GM12878 (cell line): ENCODE measurements at regions not wholly inside any gene's neighbourhood (a gene's known extent, or its start where the extent isn't known, plus 50 kb on each side); places are given as distances from the start of the nearest gene placed in this dataset.

Experiments
- EGR1 ChIP-seq, 2 experiments: IDR thresholded peaks; 1 replicate in 1 of 2; 2 replicates in 1 of 2; pipeline ENCODE4 v1.6.1; 2011 to 2012; ENCODE audit warnings: low read depth in 2 of 2, low read length in 2 of 2, borderline replicate concordance in 1 of 2, mild to moderate bottlenecking in 1 of 2, moderate library complexity in 1 of 2
- MYC ChIP-seq: IDR thresholded peaks from 2 replicates; pipeline ENCODE4 v1.6.1; 2011; ENCODE audit warnings: mild to moderate bottlenecking, low read length, moderate library complexity, inconsistent platforms; ENCODE audit not compliant: insufficient read depth, insufficient replicate concordance, insufficient read length, severe bottlenecking
- NR2C1 ChIP-seq: fragments of 450-650 bp; IDR thresholded peaks from 2 replicates; pipeline ENCODE4 v1.6.1; 2017; ENCODE audit warnings: antibody characterized with exemption, mild to moderate bottlenecking, moderate library complexity
- NR2C2 ChIP-seq: IDR thresholded peaks from 2 replicates; pipeline ENCODE4 v1.6.1; 2011; ENCODE audit warnings: borderline replicate concordance, low read depth; ENCODE audit not compliant: control insufficient read depth, insufficient read length
- RCOR1 ChIP-seq: conservative IDR thresholded peaks from 2 replicates; pipeline ENCODE4 v1.6.1; 2012; ENCODE audit warnings: low read depth, low read length, improper control_type of control experiment
- SIN3A ChIP-seq: IDR thresholded peaks from 2 replicates; pipeline ENCODE4 v1.6.1; 2012; ENCODE audit warnings: low read depth, low read length, improper control_type of control experiment
- SMC3 ChIP-seq: IDR thresholded peaks from 2 replicates; pipeline ENCODE4 v1.6.1; 2011; ENCODE audit warnings: low read length, improper control_type of control experiment, borderline replicate concordance
- ZBTB4 ChIP-seq: fragments of 450-650 bp; formaldehyde crosslinking; IDR thresholded peaks from 2 replicates; pipeline ENCODE4 v1.4.0; 2022; ENCODE audit warnings: mild to moderate bottlenecking, moderate library complexity
- TF ChIP-seq, protein P1 (sequence below), 3 experiments: IDR thresholded peaks in 2 of 3; conservative IDR thresholded peaks in 1 of 3; 2 replicates each; pipeline ENCODE4 v1.5.1; 2011; ENCODE audit warnings: low read depth in 3 of 3, low read length in 3 of 3, mild to moderate bottlenecking in 3 of 3, control low read depth in 2 of 3, moderate library complexity in 2 of 3, inconsistent platforms in 1 of 3, mixed read lengths in 1 of 3; ENCODE audit not compliant: control insufficient read depth in 2 of 3, insufficient read depth in 1 of 3; ENCODE audit errors: extremely low read depth in 1 of 3
- TF ChIP-seq, protein P2 (sequence below): IDR thresholded peaks from 2 replicates; pipeline ENCODE4 v1.6.1; 2012; ENCODE audit warnings: low read depth, low read length, improper control_type of control experiment

DNA sequence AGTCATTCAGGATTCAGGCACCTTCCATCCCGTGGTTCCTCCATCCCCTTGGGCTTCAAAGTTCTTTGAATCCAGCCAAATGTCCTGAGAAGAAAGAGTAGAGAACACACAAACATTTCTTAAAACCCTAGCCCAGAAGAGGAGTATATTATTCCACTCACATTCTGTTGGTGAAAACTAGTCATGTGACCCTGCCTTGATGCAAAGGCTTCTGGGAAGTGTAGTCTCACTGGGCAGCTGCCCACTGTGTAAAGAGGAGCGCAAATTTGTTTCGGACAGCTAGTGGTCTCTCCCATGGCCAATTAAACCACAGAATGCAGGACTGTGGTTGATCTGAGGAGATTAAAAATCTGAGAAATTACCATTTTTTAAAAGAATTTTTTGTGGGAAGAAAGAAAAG, 304.4 kb downstream of the SUCLA2 start:
- TF ChIP-seq RCOR1 (no peak), ZBTB4 (CRISPR knock-in tag) (no peak), SMC3 (no peak), EGR1 (IDR thresholded peaks at IDR 0.05; ENCODE audit: borderline replicate concordance in 1 of 2, low read depth in 2 of 2, low read length in 2 of 2) (no peak), NR2C1 (no peak), NR2C2 (no peak), SIN3A (no peak), MYC (no peak)
- TF ChIP-seq, protein P1, sequence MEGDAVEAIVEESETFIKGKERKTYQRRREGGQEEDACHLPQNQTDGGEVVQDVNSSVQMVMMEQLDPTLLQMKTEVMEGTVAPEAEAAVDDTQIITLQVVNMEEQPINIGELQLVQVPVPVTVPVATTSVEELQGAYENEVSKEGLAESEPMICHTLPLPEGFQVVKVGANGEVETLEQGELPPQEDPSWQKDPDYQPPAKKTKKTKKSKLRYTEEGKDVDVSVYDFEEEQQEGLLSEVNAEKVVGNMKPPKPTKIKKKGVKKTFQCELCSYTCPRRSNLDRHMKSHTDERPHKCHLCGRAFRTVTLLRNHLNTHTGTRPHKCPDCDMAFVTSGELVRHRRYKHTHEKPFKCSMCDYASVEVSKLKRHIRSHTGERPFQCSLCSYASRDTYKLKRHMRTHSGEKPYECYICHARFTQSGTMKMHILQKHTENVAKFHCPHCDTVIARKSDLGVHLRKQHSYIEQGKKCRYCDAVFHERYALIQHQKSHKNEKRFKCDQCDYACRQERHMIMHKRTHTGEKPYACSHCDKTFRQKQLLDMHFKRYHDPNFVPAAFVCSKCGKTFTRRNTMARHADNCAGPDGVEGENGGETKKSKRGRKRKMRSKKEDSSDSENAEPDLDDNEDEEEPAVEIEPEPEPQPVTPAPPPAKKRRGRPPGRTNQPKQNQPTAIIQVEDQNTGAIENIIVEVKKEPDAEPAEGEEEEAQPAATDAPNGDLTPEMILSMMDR (IDR thresholded peaks at IDR 0.05 in 2 of 3, conservative IDR thresholded peaks at IDR 0.05 in 1 of 3; ENCODE audit: control insufficient read depth in 2 of 3, extremely low read depth in 1 of 3, insufficient read depth in 1 of 3, low read depth in 3 of 3, low read length in 3 of 3) = no peak
- TF ChIP-seq, protein P2, sequence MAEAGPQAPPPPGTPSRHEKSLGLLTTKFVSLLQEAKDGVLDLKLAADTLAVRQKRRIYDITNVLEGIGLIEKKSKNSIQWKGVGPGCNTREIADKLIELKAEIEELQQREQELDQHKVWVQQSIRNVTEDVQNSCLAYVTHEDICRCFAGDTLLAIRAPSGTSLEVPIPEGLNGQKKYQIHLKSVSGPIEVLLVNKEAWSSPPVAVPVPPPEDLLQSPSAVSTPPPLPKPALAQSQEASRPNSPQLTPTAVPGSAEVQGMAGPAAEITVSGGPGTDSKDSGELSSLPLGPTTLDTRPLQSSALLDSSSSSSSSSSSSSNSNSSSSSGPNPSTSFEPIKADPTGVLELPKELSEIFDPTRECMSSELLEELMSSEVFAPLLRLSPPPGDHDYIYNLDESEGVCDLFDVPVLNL = no peak
